ENCODE measurements at regions not wholly inside any gene's neighbourhood (a gene's known extent, or its start where the extent isn't known, plus 50 kb on each side); places are given as distances from the start of the nearest gene placed in this dataset.

DNA sequence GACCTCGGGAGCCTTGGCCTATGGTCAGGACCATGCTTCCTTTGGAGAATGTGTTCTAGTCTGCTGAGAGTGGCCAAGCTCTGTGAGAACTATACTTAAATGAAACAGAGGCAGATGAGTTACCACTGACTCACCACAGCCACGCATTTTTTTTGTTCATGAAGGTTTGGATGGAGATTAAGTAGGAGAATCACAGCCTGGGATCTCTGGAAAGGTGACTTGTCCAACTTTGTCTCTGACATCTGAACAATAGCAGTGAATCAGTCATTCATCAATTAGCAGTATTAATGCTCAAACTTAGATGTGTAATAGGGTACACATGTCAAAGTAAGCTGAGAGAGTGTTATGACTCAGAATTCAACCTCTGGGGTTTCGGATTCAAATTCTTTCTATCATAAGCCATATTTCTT, 100.7 kb upstream of the ANO3 start:
- Histone ChIP-seq H3K4me3 (no peak overlapping the region), H3K36me3 (no peaks in the 10 kb centered on the region), H3K9me3 (no peaks in the 10 kb centered on the region), H3K27me3 (no peaks in the 10 kb centered on the region), H3K27ac (no peak overlapping the region), H3K4me1 (no peaks in the 10 kb centered on the region)
- intact Hi-C loops (cut with DNase I; ENCODE audit: low total_unique reads) = no loop called here
- TF ChIP-seq, protein P1, sequence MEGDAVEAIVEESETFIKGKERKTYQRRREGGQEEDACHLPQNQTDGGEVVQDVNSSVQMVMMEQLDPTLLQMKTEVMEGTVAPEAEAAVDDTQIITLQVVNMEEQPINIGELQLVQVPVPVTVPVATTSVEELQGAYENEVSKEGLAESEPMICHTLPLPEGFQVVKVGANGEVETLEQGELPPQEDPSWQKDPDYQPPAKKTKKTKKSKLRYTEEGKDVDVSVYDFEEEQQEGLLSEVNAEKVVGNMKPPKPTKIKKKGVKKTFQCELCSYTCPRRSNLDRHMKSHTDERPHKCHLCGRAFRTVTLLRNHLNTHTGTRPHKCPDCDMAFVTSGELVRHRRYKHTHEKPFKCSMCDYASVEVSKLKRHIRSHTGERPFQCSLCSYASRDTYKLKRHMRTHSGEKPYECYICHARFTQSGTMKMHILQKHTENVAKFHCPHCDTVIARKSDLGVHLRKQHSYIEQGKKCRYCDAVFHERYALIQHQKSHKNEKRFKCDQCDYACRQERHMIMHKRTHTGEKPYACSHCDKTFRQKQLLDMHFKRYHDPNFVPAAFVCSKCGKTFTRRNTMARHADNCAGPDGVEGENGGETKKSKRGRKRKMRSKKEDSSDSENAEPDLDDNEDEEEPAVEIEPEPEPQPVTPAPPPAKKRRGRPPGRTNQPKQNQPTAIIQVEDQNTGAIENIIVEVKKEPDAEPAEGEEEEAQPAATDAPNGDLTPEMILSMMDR (IDR thresholded peaks at IDR 0.05) = no peak
- TF ChIP-seq POLR2A (IDR thresholded peaks at IDR 0.05) = no peak
- DNase-seq = no peak

DNA sequence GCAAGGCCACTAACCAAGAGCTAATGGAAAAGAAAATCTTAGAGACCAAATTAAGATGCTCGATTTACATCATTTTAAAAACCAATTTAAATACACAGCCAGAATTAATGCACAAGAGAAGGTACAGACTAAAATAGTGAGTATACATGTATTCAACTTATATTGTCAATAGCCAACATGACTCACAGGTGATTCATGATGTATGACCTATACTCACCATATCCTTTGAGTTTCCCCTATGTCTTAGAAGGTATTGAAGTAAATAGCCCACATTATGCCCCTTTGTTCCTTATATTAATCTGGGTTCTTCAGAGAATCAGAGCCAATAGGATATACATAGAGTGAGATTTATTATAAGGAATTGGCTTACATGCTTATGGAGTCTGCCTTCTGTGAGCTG, 97.5 kb upstream of the ANO3 start:
- DNase-seq = no peak
- TF ChIP-seq, protein P1 (IDR thresholded peaks at IDR 0.05) = no peak
- no peak for TF ChIP-seq POLR2A (IDR thresholded peaks at IDR 0.05)
- H3K36me3 ChIP-seq = no peaks in the 10 kb centered on the region
- intact Hi-C loops (cut with DNase I; ENCODE audit: low total_unique reads) = no loop called here
- H3K4me1 ChIP-seq = no peaks in the 10 kb centered on the region
- no peak overlapping the region for H3K27ac ChIP-seq
- H3K4me3 ChIP-seq = no peak overlapping the region
- no peaks in the 10 kb centered on the region for H3K27me3 ChIP-seq
- H3K9me3 ChIP-seq = no peaks in the 10 kb centered on the region

DNA sequence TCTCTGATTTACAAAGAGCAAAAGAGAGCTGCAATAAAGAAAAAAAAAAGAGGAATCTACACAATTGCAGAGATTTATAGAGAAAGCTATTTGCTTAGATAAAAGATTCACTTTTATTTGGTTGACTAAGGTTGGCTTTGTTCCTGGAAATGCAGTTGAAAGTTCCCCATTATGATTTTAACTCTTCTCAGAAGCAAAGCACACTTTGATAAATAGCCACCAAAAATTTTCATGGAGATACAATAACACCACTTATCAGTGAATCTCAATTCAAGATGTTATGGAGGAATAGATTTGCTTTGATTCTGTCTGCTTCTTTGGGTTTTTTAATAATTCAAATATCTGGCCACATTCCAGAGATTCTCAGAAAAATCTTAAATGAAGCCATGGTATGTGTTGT, 88.5 kb upstream of the ANO3 start:
- intact Hi-C loops (cut with DNase I; ENCODE audit: low total_unique reads) = no loop called here
- no peak for DNase-seq

DNA sequence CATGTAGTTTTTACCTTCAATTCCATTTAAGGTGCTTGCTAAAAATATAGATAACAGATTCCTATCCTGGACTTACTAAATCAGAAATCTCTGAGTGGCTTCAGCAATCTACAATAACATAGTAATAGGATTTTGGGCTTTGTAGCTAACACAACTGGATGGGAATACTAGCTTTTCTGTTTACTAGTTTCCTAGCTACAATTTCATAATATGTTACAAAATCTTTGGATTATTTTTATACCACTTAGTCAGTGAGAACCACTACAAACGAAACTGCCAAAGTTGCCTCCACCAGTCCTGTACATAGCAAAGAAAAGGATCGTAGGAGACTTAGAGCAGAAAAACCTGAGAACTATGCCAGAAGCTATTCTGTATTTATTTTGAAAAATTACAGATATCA, 87.7 kb upstream of the ANO3 start:
- H3K27ac ChIP-seq = peak overlapping the region; percentile 62 to 66
- TF ChIP-seq POLR2A (IDR thresholded peaks at IDR 0.05) = no peak
- TF ChIP-seq, protein P1 (IDR thresholded peaks at IDR 0.05) = no peak
- intact Hi-C loops (cut with DNase I; ENCODE audit: low total_unique reads) = no loop called here

More for the DNA sequence above, 88.5 kb upstream of the ANO3 start:
- no peak for TF ChIP-seq POLR2A (IDR thresholded peaks at IDR 0.05)
- TF ChIP-seq, protein P1 (IDR thresholded peaks at IDR 0.05) = no peak
- Histone ChIP-seq H3K4me3 (no peak overlapping the region), H3K36me3 (no peaks in the 10 kb centered on the region), H3K27me3 (no peaks in the 10 kb centered on the region), H3K27ac (peak overlapping the region; percentile 62 to 66), H3K9me3 (no peaks in the 10 kb centered on the region), H3K4me1 (peaks cover 0 to 8% of the 10 kb centered on the region in 2 donors)

DNA sequence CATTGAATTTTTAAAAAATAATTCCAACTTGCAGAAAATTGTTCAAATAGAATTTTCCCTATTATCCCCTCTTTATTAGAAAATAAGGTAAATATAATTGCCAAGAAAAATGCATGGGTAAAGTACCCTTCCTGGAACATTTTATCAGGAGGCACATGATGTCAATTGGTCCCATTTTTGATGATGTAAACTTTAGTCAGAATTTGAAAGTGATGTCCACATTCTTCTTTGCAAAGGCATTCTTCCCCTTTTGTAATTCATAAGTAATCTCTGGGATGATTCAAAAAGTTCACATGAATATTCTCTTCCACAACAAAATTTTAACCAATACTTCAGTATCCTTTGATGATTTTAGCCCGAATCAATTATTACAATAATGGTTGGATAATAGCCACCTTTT, 86.9 kb upstream of the ANO3 start:
- H3K9me3 ChIP-seq = no peaks in the 10 kb centered on the region
- intact Hi-C loops (cut with DNase I; ENCODE audit: low total_unique reads) = no loop called here
- no peak for TF ChIP-seq POLR2A (IDR thresholded peaks at IDR 0.05)
- TF ChIP-seq, protein P1 (IDR thresholded peaks at IDR 0.05) = no peak
- no peak overlapping the region for H3K4me3 ChIP-seq
- peaks cover 0 to 8% of the 10 kb centered on the region in 2 donors for H3K4me1 ChIP-seq
- no peak for DNase-seq
- no peaks in the 10 kb centered on the region for H3K36me3 ChIP-seq
- no peak overlapping the region for H3K27ac ChIP-seq
- no peaks in the 10 kb centered on the region for H3K27me3 ChIP-seq

More for the DNA sequence above, 87.7 kb upstream of the ANO3 start:
- H3K9me3 ChIP-seq = no peaks in the 10 kb centered on the region
- no peak for DNase-seq
- H3K4me3 ChIP-seq = no peak overlapping the region
- peaks cover 0 to 8% of the 10 kb centered on the region in 2 donors for H3K4me1 ChIP-seq
- no peaks in the 10 kb centered on the region for H3K36me3 ChIP-seq
- H3K27me3 ChIP-seq = no peaks in the 10 kb centered on the region
